Hepatocyte (in vitro differentiated cells): ENCODE measurements at regions not wholly inside any gene's neighbourhood (a gene's known extent, or its start where the extent isn't known, plus 50 kb on each side); places are given as distances from the start of the nearest gene placed in this dataset.

ENCODE experiments used
- EZH2 ChIP-seq: fragments of 200-600 bp; sonication (generic); IDR thresholded peaks from 2 replicates; pipeline ENCODE4 v1.6.1; 2016; ENCODE audit warnings: antibody characterized with exemption, mild to moderate bottlenecking, borderline replicate concordance
- EZH2phosphoT487 ChIP-seq: fragments of 200-600 bp; sonication (generic); IDR thresholded peaks from one replicate; pipeline ENCODE4 v1.6.1; 2018; ENCODE audit warnings: antibody characterized with exemption, mild to moderate bottlenecking, low read depth, moderate library complexity; ENCODE audit not compliant: unreplicated experiment, severe bottlenecking
- TF ChIP-seq, protein P1 (sequence below): fragments of 200-600 bp; sonication (generic); IDR thresholded peaks from 2 replicates; pipeline ENCODE4 v1.5.1; 2016; ENCODE audit warnings: antibody characterized with exemption, mild to moderate bottlenecking; ENCODE audit not compliant: poor library complexity

DNA sequence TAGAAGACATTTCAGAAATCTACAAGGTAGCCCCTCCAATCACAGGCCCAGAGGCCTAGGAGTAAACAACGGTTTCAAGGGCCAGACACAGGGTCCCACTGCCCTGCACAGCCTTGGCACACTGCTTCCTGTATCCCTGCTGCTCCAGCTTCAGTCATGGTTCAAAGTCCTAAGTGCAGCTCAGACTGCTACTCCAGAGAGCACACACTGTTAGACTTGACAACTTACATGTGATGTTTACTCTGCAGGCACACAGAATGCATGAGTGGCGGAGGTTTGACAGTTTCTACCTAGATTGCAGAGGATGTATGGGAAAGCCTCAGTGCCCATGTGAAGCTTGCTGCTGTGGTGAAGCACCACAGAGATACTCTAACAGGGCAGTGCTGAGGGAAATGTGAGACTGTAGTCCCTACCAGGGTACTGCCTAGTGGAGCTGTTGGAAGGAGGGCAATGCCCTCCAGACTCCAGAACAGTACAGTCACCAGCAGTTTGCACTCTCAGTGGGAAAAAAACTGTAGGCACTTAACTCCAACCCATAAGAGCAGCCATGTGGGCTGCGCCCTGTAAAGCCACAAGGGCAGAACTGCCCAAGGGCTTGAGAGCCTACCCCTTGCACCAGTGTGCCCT, 270.0 kb downstream of the ZWINT start:
- TF ChIP-seq, protein P1, sequence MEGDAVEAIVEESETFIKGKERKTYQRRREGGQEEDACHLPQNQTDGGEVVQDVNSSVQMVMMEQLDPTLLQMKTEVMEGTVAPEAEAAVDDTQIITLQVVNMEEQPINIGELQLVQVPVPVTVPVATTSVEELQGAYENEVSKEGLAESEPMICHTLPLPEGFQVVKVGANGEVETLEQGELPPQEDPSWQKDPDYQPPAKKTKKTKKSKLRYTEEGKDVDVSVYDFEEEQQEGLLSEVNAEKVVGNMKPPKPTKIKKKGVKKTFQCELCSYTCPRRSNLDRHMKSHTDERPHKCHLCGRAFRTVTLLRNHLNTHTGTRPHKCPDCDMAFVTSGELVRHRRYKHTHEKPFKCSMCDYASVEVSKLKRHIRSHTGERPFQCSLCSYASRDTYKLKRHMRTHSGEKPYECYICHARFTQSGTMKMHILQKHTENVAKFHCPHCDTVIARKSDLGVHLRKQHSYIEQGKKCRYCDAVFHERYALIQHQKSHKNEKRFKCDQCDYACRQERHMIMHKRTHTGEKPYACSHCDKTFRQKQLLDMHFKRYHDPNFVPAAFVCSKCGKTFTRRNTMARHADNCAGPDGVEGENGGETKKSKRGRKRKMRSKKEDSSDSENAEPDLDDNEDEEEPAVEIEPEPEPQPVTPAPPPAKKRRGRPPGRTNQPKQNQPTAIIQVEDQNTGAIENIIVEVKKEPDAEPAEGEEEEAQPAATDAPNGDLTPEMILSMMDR: no peak
- TF ChIP-seq EZH2 (no peak), EZH2phosphoT487 (no peak)
